Spleen (tissue), 7 donors: ENCODE measurements at regions not wholly inside any gene's neighbourhood (a gene's known extent, or its start where the extent isn't known, plus 50 kb on each side); places are given as distances from the start of the nearest gene placed in this dataset.

Source experiments
- POLR2A ChIP-seq, 3 donors: fragments of 450-650 bp; IDR thresholded peaks; one replicate each; pipeline ENCODE4 v1.5.1; 2017; ENCODE audit warnings: antibody characterized with exemption in 3 of 3, mild to moderate bottlenecking in 1 of 3
- POLR2AphosphoS5 ChIP-seq, 3 donors: sonication (generic); formaldehyde crosslinking; IDR thresholded peaks; one replicate each; pipeline ENCODE4 v1.5.1; 2017; ENCODE audit warnings: antibody characterized with exemption in 3 of 3
- TF ChIP-seq, protein P1 (sequence below), 11 experiments: fragments of 200-600 bp in 7 of 11; fragments of 450-650 bp in 4 of 11; sonication (generic) in 4 of 11; IDR thresholded peaks in 8 of 11; conservative IDR thresholded peaks in 3 of 11; 1 replicate in 7 of 11; 2 replicates in 4 of 11; pipeline versions ENCODE4 v1.4.0 to v1.8.0; 2016 to 2021; ENCODE audit warnings: antibody characterized with exemption in 11 of 11, inconsistent platforms in 4 of 11, mild to moderate bottlenecking in 1 of 11
- donor health status: DM: no; HTN: no; CAD: no; lungs with moderate emphysema.
- donor health status: DM: no; HTN: no; CAD: no.
- donor health status: DM: no; HTN: no; CAD: no.

GRCh38 chrX:91039777-91040176 is 394.9 kb upstream of the PABPC5 start:
- TF ChIP-seq POLR2A (IDR thresholded peaks at IDR 0.05) = no peak
- TF ChIP-seq POLR2AphosphoS5 (IDR thresholded peaks at IDR 0.05) = no peak
- TF ChIP-seq, protein P1, sequence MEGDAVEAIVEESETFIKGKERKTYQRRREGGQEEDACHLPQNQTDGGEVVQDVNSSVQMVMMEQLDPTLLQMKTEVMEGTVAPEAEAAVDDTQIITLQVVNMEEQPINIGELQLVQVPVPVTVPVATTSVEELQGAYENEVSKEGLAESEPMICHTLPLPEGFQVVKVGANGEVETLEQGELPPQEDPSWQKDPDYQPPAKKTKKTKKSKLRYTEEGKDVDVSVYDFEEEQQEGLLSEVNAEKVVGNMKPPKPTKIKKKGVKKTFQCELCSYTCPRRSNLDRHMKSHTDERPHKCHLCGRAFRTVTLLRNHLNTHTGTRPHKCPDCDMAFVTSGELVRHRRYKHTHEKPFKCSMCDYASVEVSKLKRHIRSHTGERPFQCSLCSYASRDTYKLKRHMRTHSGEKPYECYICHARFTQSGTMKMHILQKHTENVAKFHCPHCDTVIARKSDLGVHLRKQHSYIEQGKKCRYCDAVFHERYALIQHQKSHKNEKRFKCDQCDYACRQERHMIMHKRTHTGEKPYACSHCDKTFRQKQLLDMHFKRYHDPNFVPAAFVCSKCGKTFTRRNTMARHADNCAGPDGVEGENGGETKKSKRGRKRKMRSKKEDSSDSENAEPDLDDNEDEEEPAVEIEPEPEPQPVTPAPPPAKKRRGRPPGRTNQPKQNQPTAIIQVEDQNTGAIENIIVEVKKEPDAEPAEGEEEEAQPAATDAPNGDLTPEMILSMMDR (IDR thresholded peaks at IDR 0.05 in 8 of 11, conservative IDR thresholded peaks at IDR 0.05 in 3 of 11) = no peak
